Pancreas (tissue), 10 donors: ENCODE measurements at regions not wholly inside any gene's neighbourhood (a gene's known extent, or its start where the extent isn't known, plus 50 kb on each side); places are given as distances from the start of the nearest gene placed in this dataset.
A peak's percentile ranks its signal among the peaks of the same experiment; 100 is the strongest.

Source experiments
- ATAC-seq, 4 donors: fragments of 200-7000 bp; cut with Tn5 transposase; one replicate each; pipeline versions ENCODE4 v1.8.0 to v1.9.1; 2020; ENCODE audit warnings: mild to moderate bottlenecking in 4 of 4, moderate library complexity in 4 of 4
- DNase-seq, 6 donors: peaks; one replicate each; pipeline ENCODE4 v3.0.0-alpha.2; 2020
- FAIRE-seq: peaks from 2 replicates; lab custom pipeline; 2012; peaks lifted over from hg19 to GRCh38; lab: Jason Lieb, UNC
- H3K27ac ChIP-seq, 4 donors: fragments of 200-600 bp; sonication (generic); 1 replicate in 3 of 4; 2 replicates in 1 of 4; pipeline versions ENCODE4 v1.5.0 to v1.8.0; 2020
- H3K27me3 ChIP-seq, 4 donors: fragments of 200-600 bp; one replicate each; pipeline ENCODE4 v1.8.0; 2021
- H3K36me3 ChIP-seq, 3 donors: fragments of 200-600 bp; sonication (generic) in 1 of 3; one replicate each; pipeline versions ENCODE4 v1.5.0 to v1.8.0; 2020 to 2021
- H3K4me1 ChIP-seq, 3 donors: fragments of 200-600 bp; one replicate each; pipeline ENCODE4 v1.8.0; 2021
- H3K4me3 ChIP-seq, 4 donors: fragments of 200-600 bp; sonication (generic) in 2 of 4; one replicate each; pipeline versions ENCODE4 v1.5.0 to v1.8.0; 2020 to 2021
- H3K9me3 ChIP-seq, 4 donors: fragments of 200-600 bp; one replicate each; pipeline ENCODE4 v1.8.0; 2021
- WGBS, 2 donors: extraction: QIAGEN DNeasy Blood & Tissue Kit; methylation state at CpG; one replicate each; pipeline ENCODE4 v1.1.7; 2013; 5-methylcytosine and 5-hydroxymethylcytosine counted together
- intact Hi-C, 3 donors: fragments of 100-400 bp; cut with DNase I; formaldehyde crosslinking; loops; one replicate each; pipeline versions ENCODE4 v1.11.1 to v1.14.2; 2022
- TF ChIP-seq, protein P1 (sequence below), 4 donors: fragments of 200-600 bp; sonication (generic) in 3 of 4; IDR thresholded peaks; one replicate each; pipeline versions ENCODE4 v1.5.0 to v1.8.0; 2021; ENCODE audit warnings: antibody characterized with exemption in 4 of 4
- donor health status: healthy with polysubstance abuse.
- donor health status: DM: no; HTN: no; CAD: no; lungs with moderate emphysema.
- donor health status: DM: no; HTN: no; CAD: no.
- donor health status: control.
- donor health status: control.
- donor health status: Bipolar disorder and iron deficiency.
- donor health status: DM: yes; HTN: yes; CAD: no.
- donor health status: DM: no; HTN: no; CAD: no.
- donor health status: DM: no; HTN: no; CAD: no.
- donor health status: DM: yes; HTN: yes; CAD: no.

DNA sequence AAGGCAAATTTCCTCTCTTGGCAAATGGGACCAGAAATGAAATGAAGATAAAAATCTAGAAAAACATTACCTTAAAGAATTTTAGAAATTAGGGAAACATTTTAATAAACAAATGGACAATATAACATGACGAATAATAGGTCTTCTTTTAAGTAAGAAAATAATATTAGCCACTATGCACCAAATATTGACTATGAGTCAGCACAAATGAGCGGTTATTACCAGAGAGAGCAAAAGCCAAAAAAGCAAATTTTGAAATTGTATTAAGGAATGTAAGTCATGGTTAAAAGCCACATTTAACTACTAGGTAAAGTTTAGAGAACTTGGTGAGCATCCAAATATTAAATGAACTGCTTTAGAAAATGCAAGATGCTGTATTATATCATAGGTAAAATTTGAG lies 376.6 kb upstream of the JAG1 start:
- H3K4me1 ChIP-seq: no peaks in the 10 kb centered on the region
- no peaks in the 10 kb centered on the region for H3K9me3 ChIP-seq
- intact Hi-C loops: no loop called here
- no peaks in the 10 kb centered on the region for H3K36me3 ChIP-seq
- no peak for DNase-seq
- H3K4me3 ChIP-seq: no peak overlapping the region
- H3K27ac ChIP-seq: no peak overlapping the region
- no peak for ATAC-seq
- no peak for FAIRE-seq
- WGBS, 2 donors: 85 to 90% methylated on average over 2 of the region's 2 CpGs
- TF ChIP-seq, protein P1, sequence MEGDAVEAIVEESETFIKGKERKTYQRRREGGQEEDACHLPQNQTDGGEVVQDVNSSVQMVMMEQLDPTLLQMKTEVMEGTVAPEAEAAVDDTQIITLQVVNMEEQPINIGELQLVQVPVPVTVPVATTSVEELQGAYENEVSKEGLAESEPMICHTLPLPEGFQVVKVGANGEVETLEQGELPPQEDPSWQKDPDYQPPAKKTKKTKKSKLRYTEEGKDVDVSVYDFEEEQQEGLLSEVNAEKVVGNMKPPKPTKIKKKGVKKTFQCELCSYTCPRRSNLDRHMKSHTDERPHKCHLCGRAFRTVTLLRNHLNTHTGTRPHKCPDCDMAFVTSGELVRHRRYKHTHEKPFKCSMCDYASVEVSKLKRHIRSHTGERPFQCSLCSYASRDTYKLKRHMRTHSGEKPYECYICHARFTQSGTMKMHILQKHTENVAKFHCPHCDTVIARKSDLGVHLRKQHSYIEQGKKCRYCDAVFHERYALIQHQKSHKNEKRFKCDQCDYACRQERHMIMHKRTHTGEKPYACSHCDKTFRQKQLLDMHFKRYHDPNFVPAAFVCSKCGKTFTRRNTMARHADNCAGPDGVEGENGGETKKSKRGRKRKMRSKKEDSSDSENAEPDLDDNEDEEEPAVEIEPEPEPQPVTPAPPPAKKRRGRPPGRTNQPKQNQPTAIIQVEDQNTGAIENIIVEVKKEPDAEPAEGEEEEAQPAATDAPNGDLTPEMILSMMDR (IDR thresholded peaks at IDR 0.05): no peak
- no peaks in the 10 kb centered on the region for H3K27me3 ChIP-seq

DNA sequence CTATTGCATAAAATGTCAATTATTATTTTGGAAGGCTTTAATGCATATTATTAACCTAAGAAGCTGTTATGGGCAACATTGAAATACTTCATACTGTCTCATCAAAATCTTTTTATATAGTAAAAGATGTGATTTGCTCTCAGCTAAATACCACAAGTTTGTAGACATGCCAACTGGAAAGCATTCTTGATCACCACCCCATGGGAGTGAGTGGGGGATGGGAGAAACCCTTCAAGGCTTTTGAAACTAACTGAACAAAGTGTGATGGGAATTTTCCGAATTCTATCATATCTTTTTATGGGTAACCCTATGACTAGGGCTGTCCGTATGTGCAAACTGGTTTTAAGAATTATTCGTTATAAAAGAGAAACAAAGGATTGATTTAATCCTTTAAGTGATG lies 377.3 kb upstream of the JAG1 start:
- WGBS, 2 donors: 77 to 91% methylated on average over 3 of the region's 3 CpGs
- TF ChIP-seq, protein P1 (IDR thresholded peaks at IDR 0.05): no peak
- no peak for DNase-seq
- H3K27ac ChIP-seq: no peak overlapping the region
- FAIRE-seq: no peak
- H3K36me3 ChIP-seq: no peaks in the 10 kb centered on the region
- H3K27me3 ChIP-seq: no peaks in the 10 kb centered on the region
- no peak overlapping the region for H3K4me3 ChIP-seq
- no peaks in the 10 kb centered on the region for H3K9me3 ChIP-seq
- intact Hi-C loops: no loop called here
- no peak for ATAC-seq
- no peaks in the 10 kb centered on the region for H3K4me1 ChIP-seq

DNA sequence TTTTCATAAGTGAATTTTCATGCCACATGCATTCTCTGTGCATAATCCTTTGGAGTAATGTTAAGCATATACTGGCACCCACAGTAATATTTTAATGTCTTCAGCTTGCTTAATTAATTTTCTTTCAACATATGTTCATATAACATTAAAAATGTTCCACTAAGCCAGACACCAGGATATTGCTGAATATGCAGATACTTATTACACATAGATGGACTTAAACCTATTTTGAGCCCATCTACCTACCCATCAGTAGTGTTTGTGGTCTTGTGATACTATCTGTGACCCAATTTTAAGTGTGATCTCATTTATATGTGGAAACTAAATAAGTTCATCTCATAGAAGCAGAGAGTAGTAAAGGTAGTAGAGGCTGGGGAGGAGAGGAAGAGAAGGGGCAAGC lies 379.5 kb upstream of the JAG1 start:
- H3K27me3 ChIP-seq: no peaks in the 10 kb centered on the region
- intact Hi-C loops: no loop called here
- TF ChIP-seq, protein P1 (IDR thresholded peaks at IDR 0.05): no peak
- H3K9me3 ChIP-seq: no peaks in the 10 kb centered on the region
- no peak for DNase-seq
- no peak overlapping the region for H3K27ac ChIP-seq
- ATAC-seq: no peak
- H3K4me1 ChIP-seq: no peaks in the 10 kb centered on the region
- FAIRE-seq: no peak
- H3K4me3 ChIP-seq: no peak overlapping the region
- H3K36me3 ChIP-seq: no peaks in the 10 kb centered on the region

DNA sequence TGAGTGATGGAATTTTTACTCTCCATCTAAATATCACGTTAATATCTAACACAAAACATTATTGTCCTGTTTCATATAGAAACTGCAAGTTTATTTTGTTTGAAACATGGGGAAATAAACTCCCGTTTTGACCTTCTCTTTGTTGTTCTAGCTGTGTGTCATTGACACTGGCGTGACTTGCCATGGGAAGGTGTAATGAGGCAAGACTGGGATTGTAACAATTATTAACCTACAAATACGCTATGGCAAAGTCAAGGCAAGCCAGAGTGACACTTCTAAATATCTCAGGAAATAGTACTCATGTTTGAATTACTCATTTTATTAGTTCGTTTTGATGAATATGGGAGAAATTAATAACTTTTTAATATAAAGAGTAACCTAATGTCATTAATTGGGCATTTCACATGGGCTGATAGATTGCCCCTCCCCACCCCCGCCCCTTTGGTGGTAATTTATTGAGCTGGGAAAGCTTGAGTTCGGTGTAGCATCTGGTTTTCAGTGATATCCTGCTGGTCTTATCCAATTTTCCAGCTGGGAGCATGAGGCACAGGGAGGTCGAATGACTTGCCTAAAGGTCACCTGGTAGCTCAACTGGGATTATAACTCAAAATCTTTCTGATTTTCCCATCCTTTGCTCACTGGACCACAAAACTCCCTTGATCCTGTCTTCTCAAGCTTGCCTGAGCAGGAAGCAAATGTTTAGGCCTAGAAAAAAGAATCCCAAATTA lies 380.6 kb upstream of the JAG1 start:
- H3K4me3 ChIP-seq: no peak overlapping the region
- no peaks in the 10 kb centered on the region for H3K27me3 ChIP-seq
- no peak for DNase-seq
- no peaks in the 10 kb centered on the region for H3K9me3 ChIP-seq
- 50 to 52% methylated on average over 8 of the region's 8 CpGs for WGBS, 2 donors
- intact Hi-C loops: no loop called here
- H3K36me3 ChIP-seq: no peaks in the 10 kb centered on the region
- peak overlapping the region in 1 of 4 donors; percentile 4 for H3K27ac ChIP-seq
- H3K4me1 ChIP-seq: no peaks in the 10 kb centered on the region
- ATAC-seq: peak in 2 of 4 donors; percentile 56 to 62
- FAIRE-seq: no peak
- TF ChIP-seq, protein P1 (IDR thresholded peaks at IDR 0.05): no peak

DNA sequence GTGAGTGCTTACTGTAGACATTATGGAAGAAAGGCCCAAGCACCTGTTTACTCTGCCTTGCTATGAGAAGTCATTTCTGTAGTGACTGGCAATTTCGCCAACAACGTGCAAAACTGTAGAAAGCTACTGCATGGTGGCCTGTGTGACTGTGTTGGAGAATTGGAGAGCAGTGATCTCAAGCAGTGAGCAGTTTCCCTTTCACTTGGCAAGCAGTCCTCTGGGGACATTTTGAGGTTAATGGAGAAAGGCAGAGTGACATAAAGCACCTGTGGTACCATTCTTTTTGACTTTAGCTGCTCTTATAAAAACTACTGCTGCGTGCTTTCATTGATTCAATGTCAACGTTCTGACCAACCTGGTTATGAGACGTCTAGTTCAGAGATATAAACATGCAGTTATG lies 382.6 kb upstream of the JAG1 start:
- TF ChIP-seq, protein P1 (IDR thresholded peaks at IDR 0.05): no peak
- Histone ChIP-seq H3K27ac (no peak overlapping the region), H3K27me3 (no peaks in the 10 kb centered on the region), H3K4me3 (no peak overlapping the region), H3K4me1 (no peaks in the 10 kb centered on the region), H3K9me3 (no peaks in the 10 kb centered on the region), H3K36me3 (no peaks in the 10 kb centered on the region)
- intact Hi-C loops: no loop called here
- ATAC-seq (no peak), DNase-seq (no peak), FAIRE-seq (no peak)
- 70 to 74% methylated on average over 5 of the region's 5 CpGs for WGBS, 2 donors
